HG02884 (cell line): ENCODE measurements at regions not wholly inside any gene's neighbourhood (a gene's known extent, or its start where the extent isn't known, plus 50 kb on each side); places are given as distances from the start of the nearest gene placed in this dataset.

ENCODE experiments used
- ATAC-seq: cut with Tn5 transposase; IDR thresholded peaks from one replicate; pipeline ENCODE4 v1.9.1; 2021; ENCODE audit warnings: mild to moderate bottlenecking, moderate library complexity; ENCODE audit not compliant: unreplicated experiment

DNA sequence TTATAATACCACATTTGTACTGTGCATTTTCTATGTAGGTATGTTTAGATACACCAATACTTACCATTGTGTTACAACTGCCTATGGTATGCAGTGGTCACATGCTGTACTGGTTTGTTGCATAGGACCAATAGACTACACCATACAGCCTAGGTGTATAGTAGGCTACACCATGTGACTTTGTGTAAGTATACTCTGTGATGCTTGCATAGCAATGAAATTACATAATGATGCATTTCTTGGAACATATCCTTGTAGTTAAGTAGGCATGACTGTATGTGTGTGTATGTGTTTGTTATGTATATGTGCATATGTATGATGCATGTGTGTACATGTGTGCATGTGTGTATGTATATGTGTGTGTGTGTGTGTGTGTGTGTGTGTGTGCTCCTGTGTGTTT is 157.6 kb downstream of the TDRD15 start:
- ATAC-seq, result no peak

DNA sequence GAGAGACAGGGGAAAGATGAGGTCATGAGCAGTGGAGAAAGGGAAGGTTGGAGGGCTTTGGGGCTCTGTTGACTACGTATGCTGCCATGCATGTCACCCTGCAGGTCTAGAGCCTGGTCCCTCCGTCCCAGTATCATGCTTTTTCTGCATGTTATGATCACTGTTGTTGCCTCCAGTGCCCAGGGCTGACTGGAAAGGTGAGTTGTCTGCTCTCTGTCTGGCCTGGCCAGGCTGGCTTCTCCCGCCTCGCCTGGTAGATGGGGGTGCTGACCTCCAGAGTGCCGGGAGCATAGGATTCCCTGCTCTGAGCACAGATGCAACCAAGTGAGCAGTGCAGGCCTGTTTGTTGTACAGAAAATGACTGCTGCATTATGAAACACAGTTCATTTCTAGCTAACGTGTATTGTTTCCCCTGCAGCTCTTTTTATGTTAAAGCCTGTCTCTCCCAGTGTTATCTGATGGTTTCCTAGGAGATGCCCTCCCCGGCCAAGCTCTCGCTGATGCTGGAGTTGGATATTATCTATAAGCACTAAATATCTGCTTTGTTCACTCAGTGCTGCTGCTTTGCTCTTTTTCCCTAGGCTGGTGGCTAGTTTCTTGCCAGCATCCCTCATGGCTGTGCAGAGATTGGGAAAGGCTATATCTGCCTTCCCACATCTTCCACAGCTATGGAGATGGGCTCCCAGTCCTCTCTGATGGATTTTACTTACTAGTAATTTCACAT is 158.2 kb downstream of the TDRD15 start:
- no peak for ATAC-seq

DNA sequence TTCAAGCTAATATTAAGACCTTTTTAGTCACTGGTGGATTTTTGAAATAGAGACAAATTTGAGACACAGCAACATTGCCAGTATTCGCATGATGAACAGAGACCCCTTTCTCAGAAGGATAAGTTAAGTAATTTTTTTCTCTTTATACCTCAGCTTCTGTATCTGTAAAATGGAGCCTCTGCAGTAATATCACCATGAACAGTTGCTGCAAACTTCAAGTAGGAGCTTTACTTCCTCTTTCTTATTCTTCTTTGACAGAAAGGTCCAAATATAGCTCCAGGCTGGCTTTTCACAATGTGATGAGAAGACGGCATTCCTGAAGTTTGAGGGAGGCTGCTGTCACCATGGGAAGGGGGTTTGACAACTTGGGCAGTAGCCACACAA is 158.7 kb downstream of the TDRD15 start:
- ATAC-seq, result no peak

- ATAC-seq, result no peak
Observed at GRCh38 chr2:21288299-21288698, 164.5 kb downstream of the TDRD15 start.

DNA sequence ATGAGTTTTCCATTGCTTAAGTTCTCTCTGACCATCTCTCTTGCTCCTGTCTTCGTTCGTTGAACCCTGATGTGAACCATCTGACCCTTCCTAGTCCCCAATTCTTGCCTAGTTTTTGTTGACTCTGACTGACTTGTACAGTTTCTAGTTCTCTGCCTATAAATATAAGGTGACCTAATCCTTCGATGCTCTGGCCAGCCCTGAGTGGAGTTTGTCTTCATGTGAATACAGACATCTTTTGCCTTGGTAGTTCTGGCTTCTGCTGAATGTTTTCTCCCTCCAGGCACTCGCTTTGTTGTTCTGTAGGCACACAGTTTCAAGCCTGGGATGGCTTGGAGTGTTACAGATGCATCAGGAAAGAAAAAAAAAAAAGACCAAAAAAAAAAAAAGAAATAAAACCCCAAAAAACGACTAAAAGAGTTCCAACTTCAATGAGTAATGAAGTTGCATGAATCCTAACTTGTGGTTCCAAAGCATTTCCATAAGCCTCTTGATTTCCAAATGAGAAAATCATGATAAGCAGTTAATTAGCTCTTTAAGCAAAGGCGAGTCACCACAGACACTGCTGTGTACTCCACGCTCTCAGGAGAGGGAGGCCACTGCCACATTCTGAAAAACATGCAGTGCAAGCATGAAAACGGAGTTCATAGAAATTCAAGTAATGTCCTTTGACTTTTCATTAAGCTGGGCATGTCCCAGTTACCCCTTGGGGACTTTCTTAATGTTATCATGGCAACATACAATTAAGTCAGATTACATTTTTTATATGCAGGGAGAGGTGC is 165.2 kb downstream of the TDRD15 start:
- no peak for ATAC-seq

DNA sequence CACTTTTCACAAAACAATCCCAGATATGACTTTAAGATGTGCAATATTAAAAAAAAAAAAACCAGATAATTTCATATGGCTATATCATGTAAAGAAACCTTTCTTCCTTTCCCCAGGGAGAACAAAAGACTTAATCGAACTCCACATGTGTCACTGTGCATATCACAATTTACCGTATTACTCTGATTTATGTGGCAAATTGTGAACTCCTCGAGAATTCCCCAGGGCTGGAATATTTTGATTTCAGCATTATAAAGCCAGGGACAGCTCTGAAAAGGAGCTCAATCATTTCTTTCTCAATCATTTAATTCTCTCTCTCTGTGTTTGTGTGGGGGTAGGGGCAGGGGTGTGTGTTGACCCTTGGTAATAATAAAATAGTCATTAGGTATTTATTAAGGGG is 165.8 kb downstream of the TDRD15 start:
- ATAC-seq, result no peak

DNA sequence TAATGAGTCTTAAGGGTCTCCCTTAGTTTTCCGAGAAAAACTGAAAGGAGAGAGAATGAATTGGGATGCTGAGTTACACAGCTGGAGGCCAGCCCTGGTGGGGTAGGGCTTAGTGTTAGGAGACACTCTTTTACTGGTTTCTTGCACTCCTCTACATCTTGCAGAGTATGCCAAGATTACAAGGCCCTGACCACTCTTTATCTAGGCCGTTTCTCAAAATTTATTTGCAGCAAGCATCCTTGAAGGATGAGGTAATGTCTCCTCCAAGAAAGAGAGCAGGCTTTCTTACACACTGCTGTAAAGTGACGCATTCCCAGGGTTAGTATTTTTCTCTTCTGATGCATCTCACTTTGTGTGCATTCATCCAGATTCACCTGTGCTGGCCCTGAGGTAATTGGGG is 166.2 kb downstream of the TDRD15 start:
- no peak for ATAC-seq

- ATAC-seq, result no peak
Observed at GRCh38 chr2:21291426-21291825, 167.7 kb downstream of the TDRD15 start.

DNA sequence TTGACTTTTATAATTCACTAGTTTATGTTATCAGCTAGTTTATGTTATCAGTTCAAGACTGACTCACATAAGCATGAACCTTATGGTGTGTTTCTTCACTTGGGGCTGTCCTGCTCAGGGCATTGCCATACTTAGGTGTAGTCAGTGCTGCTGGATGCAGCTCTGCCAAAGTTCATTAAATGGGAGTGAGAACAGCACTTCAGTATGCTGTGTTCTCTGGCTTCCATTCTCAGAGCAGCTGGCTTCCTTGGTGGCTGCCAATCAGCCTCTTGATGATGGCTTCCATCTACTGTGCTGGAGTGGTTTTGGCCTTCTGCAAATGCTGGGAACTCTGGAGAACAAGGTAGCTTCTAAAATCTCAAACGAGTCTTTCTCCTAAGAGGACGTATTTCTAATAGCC is 170.7 kb downstream of the TDRD15 start:
- ATAC-seq, result no peak

- ATAC-seq, result no peak
Observed at GRCh38 chr2:21299411-21299810, 175.6 kb downstream of the TDRD15 start.

DNA sequence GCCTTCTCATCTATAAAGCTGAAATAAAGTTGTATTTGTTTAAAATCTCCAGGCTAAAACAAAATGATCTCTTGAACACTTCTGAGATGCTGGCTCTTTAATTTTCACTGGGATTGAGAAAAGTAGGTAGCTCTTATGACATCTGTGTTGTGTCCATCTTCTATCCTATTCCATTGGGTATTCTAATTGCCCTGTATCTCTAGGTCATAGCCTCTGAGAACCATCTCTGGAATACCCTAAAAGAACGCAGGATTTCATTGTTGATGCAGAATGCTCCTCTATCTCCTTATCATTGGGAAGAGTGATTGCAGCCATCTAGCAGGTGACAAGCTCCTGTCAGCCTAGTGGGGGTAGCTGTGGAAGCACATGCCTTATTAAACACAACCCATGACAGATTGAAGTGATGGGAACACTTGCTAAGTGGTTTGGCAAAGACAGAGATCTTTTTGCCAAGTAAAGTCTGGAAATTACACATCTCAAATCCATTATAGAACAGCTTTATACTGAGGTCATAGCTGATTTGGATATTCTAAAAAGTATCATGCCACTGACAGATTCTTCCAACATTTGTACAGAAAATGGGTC is 178.2 kb downstream of the TDRD15 start:
- ATAC-seq, result no peak

DNA sequence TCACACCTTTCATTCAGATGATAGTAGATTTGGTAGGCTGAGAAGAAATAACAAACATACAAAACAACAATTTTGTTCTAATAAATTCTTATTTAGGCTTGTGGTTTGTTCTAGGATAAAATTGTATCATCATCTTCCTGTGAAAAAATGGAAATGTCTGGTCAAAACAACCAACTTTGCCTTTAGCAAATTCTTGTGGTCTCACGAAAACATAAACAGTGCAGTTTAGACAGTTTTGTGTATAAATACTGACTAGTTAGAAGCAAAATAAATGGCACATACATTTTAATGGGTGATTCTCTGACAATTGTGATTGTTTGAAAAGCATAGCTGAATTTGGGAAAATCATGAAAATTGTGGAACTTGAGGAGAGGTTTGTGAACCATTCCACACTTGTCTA is 180.1 kb downstream of the TDRD15 start:
- ATAC-seq, result no peak

DNA sequence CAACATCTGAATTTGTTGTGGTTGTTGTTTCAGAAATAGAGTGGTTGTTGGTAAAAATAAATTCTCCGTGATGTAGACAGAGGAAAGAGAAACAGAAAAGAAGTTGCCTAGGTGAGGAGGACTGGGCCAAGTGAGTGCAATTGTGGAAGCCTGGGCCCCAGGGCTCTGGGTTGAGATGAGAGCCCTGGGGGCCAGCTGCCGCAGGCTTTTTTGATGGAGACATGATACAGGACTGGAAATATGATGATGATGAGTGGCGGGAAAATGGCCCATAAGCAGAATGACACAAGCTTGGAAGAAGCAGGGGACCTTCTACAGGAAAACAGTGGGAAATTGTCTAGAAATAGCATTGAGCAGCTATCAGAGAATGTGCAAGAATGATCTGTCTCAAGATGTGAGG is 181.8 kb downstream of the TDRD15 start:
- ATAC-seq, result no peak

- ATAC-seq, result no peak
Observed at GRCh38 chr2:21306235-21306634, 182.5 kb downstream of the TDRD15 start.

- no peak for ATAC-seq
Observed at GRCh38 chr2:21307037-21307436, 183.3 kb downstream of the TDRD15 start.

DNA sequence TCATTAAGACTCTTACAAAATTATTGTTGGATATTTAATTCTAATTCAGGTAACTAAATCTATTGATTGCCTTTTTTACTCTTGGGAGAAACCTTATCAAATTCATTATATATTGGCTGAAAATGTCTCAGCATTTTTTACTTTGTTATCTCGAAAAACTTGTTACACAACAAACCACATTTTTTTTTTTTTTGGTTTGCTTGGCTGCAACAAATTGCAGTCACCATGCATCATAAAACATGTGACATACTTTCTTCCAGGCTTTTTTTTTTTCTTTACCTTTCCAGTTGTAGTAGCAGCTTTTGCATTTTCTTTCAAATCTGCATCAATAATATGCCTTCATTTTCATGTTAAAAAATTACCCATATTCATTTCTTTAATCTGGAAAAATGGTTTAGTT is 186.7 kb downstream of the TDRD15 start:
- no peak for ATAC-seq

GRCh38 chr2:21314322-21314835 is 190.6 kb downstream of the TDRD15 start:
- no peak for ATAC-seq

DNA sequence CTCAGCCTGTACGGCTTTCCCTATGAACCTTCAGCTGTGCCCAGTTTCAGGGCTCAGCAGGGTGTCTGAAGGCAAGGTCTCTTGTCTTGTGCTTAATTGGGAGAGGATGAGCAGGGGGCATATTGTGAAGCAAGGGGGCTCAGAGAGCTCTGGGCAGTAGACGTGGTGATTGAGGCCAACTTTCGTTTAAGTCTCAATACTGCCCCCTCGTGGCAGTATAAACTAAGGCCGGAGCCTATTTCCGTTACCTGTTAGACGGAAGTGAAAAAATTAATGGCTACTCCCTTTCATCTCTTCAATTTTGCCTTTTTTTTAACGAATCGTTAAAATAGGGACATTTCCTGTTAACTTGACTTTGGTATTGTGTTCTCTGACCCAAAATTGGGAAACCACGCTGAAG is 193.4 kb downstream of the TDRD15 start:
- peak; percentile 88 for ATAC-seq

GRCh38 chr2:21318263-21318662 is 194.5 kb downstream of the TDRD15 start:
- ATAC-seq, result no peak

- no peak for ATAC-seq
Observed at GRCh38 chr2:21326152-21326551, 202.4 kb downstream of the TDRD15 start.

GRCh38 chr2:21328177-21328576 is 204.4 kb downstream of the TDRD15 start:
- ATAC-seq, result no peak

- no peak for ATAC-seq
Observed at GRCh38 chr2:21330786-21331391, 207.1 kb downstream of the TDRD15 start.
